Astrocyte of the spinal cord (primary cell): ENCODE measurements at regions not wholly inside any gene's neighbourhood (a gene's known extent, or its start where the extent isn't known, plus 50 kb on each side); places are given as distances from the start of the nearest gene placed in this dataset.

Source experiments
- DNase-seq: peaks from one replicate; pipeline ENCODE4 v3.0.0; 2011; ENCODE audit warnings: low read depth, low spot score
- H3K4me3 ChIP-seq: 2 replicates; pipeline ENCODE4 v1.5.1; 2011; ENCODE audit warnings: low read depth, mild to moderate bottlenecking, low read length, moderate library complexity
- in situ Hi-C: cut with HindIII; loops from 2 replicates; pipeline ENCODE4 v1.10.0; 2017; ENCODE audit warnings: low sequenced_read_pairs
- TF ChIP-seq, protein P1 (sequence below): IDR thresholded peaks from 2 replicates; pipeline ENCODE4 v1.5.1; 2012; ENCODE audit warnings: low read depth, mild to moderate bottlenecking, low read length, inconsistent platforms

GRCh38 chr2:205857520-205858237 lies 175.4 kb downstream of the NRP2 start:
- H3K4me3 ChIP-seq, result no peak overlapping the region
- no peak for DNase-seq
- in situ Hi-C loops, result no loop called here
- TF ChIP-seq, protein P1, sequence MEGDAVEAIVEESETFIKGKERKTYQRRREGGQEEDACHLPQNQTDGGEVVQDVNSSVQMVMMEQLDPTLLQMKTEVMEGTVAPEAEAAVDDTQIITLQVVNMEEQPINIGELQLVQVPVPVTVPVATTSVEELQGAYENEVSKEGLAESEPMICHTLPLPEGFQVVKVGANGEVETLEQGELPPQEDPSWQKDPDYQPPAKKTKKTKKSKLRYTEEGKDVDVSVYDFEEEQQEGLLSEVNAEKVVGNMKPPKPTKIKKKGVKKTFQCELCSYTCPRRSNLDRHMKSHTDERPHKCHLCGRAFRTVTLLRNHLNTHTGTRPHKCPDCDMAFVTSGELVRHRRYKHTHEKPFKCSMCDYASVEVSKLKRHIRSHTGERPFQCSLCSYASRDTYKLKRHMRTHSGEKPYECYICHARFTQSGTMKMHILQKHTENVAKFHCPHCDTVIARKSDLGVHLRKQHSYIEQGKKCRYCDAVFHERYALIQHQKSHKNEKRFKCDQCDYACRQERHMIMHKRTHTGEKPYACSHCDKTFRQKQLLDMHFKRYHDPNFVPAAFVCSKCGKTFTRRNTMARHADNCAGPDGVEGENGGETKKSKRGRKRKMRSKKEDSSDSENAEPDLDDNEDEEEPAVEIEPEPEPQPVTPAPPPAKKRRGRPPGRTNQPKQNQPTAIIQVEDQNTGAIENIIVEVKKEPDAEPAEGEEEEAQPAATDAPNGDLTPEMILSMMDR, result no peak

DNA sequence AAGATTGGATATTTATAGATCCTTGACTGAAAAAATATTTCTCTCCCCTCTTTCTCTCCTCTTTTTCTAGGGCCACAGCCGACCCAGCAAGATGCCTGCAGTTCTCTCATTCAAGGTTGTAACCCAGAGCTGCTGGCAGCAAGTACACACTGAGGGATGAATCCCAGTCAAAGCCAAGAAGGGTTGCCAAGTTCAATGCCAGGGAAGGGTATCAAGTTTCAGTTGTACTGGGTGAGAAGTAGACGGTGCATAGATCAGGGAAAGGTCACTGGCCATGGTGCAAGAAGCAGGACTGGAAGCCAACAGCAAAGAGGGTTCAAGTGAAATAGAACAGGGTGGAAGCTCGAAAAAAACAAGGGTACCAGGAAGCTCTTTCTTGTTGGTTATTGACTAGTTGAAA lies 170.2 kb downstream of the NRP2 start:
- TF ChIP-seq, protein P1, result no peak
- no peak for DNase-seq
- in situ Hi-C loops, result no loop called here

GRCh38 chr2:205850611-205851010 lies 168.3 kb downstream of the NRP2 start:
- no peak overlapping the region for H3K4me3 ChIP-seq
- no peak for DNase-seq
- in situ Hi-C loops, result no loop called here
- TF ChIP-seq, protein P1, result no peak

More for the DNA sequence above, 170.2 kb downstream of the NRP2 start:
- H3K4me3 ChIP-seq, result no peak overlapping the region

DNA sequence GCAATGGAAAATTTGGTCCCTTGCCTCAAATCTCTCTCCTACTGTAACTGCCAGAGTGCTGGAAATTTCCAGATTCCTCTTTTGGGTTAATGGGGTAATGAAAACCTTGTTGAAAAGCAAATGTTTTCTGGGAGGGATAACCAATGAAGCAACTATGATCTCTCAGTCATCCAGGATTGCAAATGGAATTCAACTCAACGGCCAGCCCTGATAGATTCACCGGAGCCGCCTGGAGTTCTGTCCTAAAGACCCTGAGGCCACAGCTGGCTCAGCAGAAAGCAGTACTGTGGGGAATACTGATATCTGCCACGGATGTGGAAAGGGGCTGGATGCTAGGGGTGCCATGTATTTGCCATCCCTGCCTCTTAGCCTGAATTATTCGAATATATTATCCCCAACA lies 167.8 kb downstream of the NRP2 start:
- TF ChIP-seq, protein P1, result no peak
- H3K4me3 ChIP-seq, result no peak overlapping the region
- DNase-seq, result no peak
- in situ Hi-C loops, result no loop called here

DNA sequence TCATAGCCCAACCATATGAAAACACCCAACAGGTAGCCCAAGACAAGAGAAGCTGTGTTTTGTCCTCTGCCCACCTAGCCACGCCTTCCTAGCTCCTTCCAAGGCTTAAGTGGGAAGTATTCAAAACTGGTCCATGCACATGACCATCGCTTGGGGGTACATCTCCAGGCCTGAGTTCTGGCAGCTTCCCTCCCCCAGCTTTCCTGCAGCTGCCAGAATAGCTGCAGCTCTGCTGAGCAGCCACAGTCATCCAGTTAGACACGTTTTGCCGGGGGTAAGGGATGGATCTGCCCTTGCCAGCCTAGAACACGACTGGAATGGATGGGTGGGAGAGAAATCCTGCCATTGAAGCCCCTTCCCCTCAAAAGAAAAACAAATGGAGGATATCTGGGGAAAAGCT lies 166.8 kb downstream of the NRP2 start:
- TF ChIP-seq, protein P1, result no peak
- H3K4me3 ChIP-seq, result no peak overlapping the region
- no peak for DNase-seq
- in situ Hi-C loops, result no loop called here

GRCh38 chr2:205848601-205849000 lies 166.3 kb downstream of the NRP2 start:
- in situ Hi-C loops, result no loop called here
- DNase-seq, result no peak

More at GRCh38 chr2:205848601-205849000, 166.3 kb downstream of the NRP2 start:
- H3K4me3 ChIP-seq, result no peak overlapping the region
- TF ChIP-seq, protein P1, result no peak
